HL-60 (cell line): ENCODE measurements at regions not wholly inside any gene's neighbourhood (a gene's known extent, or its start where the extent isn't known, plus 50 kb on each side); places are given as distances from the start of the nearest gene placed in this dataset.

ENCODE experiments used
- DNase-seq, 2 experiments: peaks; one replicate each; pipeline ENCODE4 v3.0.0-alpha.2; 2010 to 2020; ENCODE audit warnings: low read depth in 1 of 2, low spot score in 1 of 2
- H3K27ac ChIP-seq: fragments of 250-450 bp; sonication (Bioruptor Pico); replicated peaks from 2 replicates; pipeline ENCODE4 v1.5.1; 2020; ENCODE audit warnings: mild to moderate bottlenecking, moderate library complexity
- H3K27me3 ChIP-seq: fragments of 250-450 bp; sonication (Bioruptor Pico); 2 replicates; pipeline ENCODE4 v1.5.1; 2021; ENCODE audit warnings: mild to moderate bottlenecking, moderate library complexity; ENCODE audit not compliant: insufficient read depth, poor library complexity, severe bottlenecking
- H3K4me3 ChIP-seq: replicated peaks from 2 replicates; pipeline ENCODE4 v1.5.1; 2011; ENCODE audit warnings: mild to moderate bottlenecking, control low read depth, low read length; ENCODE audit not compliant: insufficient read depth
- CTCF ChIP-seq: IDR thresholded peaks from one replicate; pipeline ENCODE4 v1.5.1; 2011; ENCODE audit warnings: low read length, control low read depth, inconsistent platforms; ENCODE audit not compliant: insufficient read depth
- GABPA ChIP-seq: IDR thresholded peaks from 2 replicates; pipeline ENCODE4 v1.6.1; 2012; ENCODE audit warnings: low read depth
- POLR2AphosphoS5 ChIP-seq: IDR thresholded peaks from 2 replicates; pipeline ENCODE4 v1.6.1; 2012; ENCODE audit warnings: low read depth
- REST ChIP-seq: IDR thresholded peaks from 2 replicates; pipeline ENCODE4 v1.6.1; 2012; ENCODE audit warnings: low read depth; ENCODE audit not compliant: insufficient replicate concordance
- SPI1 ChIP-seq: IDR thresholded peaks from 2 replicates; pipeline ENCODE4 v1.6.1; 2012; ENCODE audit warnings: low read depth, mild to moderate bottlenecking, borderline replicate concordance

GRCh38 chr1:30418939-30419720 lies 304.3 kb downstream of the MATN1 start:
- Histone ChIP-seq H3K4me3 (no peak overlapping the region), H3K27me3 (no peaks in the 10 kb centered on the region), H3K27ac (no peak overlapping the region)
- TF ChIP-seq POLR2AphosphoS5: no peak
- TF ChIP-seq REST: no peak
- TF ChIP-seq CTCF: no peak
- TF ChIP-seq GABPA: no peak
- no peak for DNase-seq

GRCh38 chr1:30418061-30418938 lies 305.1 kb downstream of the MATN1 start:
- DNase-seq: no peak

More at GRCh38 chr1:30418061-30418938, 305.1 kb downstream of the MATN1 start:
- H3K27ac ChIP-seq: no peak overlapping the region
- TF ChIP-seq GABPA: no peak
- no peak for TF ChIP-seq CTCF
- TF ChIP-seq SPI1: no peak
- no peak for TF ChIP-seq POLR2AphosphoS5
- TF ChIP-seq REST: no peak
- H3K4me3 ChIP-seq: no peak overlapping the region
- H3K27me3 ChIP-seq: no peaks in the 10 kb centered on the region
